ENCODE measurements at regions not wholly inside any gene's neighbourhood (a gene's known extent, or its start where the extent isn't known, plus 50 kb on each side); places are given as distances from the start of the nearest gene placed in this dataset.
"Not testable (repeated sequence)": the region's sequence is repeated elsewhere in the genome, so short reads cannot be mapped to it uniquely, and the experiment has no call there.

DNA sequence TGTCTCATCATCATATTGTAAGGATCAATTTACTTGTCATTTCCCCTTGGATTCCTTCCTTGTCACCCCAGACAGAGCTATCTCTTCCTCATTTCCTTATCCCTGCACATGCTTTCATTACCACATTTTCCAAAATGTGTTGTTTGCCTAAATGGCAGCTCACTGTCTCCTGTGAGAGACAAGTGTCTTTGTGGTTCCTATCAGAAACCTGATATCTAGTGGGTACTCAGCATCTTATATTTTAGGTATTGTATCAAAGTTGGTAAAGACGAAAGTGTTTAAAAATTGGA lies 896.0 kb upstream of the PIK3C3 start:
- peaks cover 1% of the 10 kb centered on the region for H3K4me1 ChIP-seq (ENCODE audit: low read depth)
- H3K4me3 ChIP-seq = no peak overlapping the region
- no peak for DNase-seq (ENCODE audit: low read depth in 1 of 2, low spot score in 1 of 2)
- H3K27me3 ChIP-seq = no peaks in the 10 kb centered on the region
- TF ChIP-seq, protein P1, sequence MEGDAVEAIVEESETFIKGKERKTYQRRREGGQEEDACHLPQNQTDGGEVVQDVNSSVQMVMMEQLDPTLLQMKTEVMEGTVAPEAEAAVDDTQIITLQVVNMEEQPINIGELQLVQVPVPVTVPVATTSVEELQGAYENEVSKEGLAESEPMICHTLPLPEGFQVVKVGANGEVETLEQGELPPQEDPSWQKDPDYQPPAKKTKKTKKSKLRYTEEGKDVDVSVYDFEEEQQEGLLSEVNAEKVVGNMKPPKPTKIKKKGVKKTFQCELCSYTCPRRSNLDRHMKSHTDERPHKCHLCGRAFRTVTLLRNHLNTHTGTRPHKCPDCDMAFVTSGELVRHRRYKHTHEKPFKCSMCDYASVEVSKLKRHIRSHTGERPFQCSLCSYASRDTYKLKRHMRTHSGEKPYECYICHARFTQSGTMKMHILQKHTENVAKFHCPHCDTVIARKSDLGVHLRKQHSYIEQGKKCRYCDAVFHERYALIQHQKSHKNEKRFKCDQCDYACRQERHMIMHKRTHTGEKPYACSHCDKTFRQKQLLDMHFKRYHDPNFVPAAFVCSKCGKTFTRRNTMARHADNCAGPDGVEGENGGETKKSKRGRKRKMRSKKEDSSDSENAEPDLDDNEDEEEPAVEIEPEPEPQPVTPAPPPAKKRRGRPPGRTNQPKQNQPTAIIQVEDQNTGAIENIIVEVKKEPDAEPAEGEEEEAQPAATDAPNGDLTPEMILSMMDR (IDR thresholded peaks at IDR 0.05; ENCODE audit: low read depth, low read length) = no peak
- no peaks in the 10 kb centered on the region for H3K9me3 ChIP-seq (ENCODE audit: low read depth)
- H3K27ac ChIP-seq = no peak overlapping the region
- H3K36me3 ChIP-seq = no peaks in the 10 kb centered on the region

DNA sequence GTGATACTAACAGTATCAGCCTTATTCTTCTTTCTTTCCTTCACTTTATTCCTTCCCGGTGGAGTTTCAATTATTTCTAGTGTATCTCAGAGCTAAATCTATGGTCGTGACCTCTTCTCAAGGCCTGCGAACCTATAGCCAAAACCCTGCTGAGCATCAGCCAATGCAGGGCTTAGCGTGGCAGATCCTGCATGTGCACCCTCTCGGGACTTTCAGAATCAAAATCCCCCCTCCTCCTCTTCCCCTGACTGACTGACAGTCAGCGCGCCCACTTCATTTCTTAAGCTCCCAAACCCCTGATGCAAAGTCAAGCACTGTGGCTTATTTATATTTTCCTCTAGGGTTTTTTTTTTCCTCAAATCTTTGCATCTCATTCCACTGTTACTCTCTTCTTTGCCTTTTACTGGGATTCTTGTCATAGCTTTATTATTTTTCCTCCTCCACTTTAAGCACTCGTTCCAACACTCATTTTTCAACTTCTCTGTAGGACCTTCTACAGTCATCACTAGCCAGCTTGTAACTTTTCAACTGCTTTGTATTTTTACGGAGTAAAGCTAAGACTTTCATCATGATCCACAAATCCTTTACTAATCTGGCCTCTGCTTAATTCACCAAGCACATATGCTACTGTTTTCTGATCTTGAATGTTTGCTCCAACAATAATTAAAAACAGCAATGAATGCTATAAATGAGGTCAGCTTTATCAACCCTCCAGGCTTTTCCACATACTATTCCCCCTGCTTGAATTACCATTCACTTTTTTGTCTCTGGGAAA lies 896.5 kb upstream of the PIK3C3 start:
- TF ChIP-seq, protein P1 (IDR thresholded peaks at IDR 0.05; ENCODE audit: low read depth, low read length) = no peak
- H3K4me3 ChIP-seq = no peak overlapping the region
- peaks cover 5% of the 10 kb centered on the region for H3K4me1 ChIP-seq (ENCODE audit: low read depth)
- H3K9me3 ChIP-seq (ENCODE audit: low read depth) = no peaks in the 10 kb centered on the region
- no peak for DNase-seq (ENCODE audit: low read depth in 1 of 2, low spot score in 1 of 2)
- no peaks in the 10 kb centered on the region for H3K36me3 ChIP-seq
- H3K27ac ChIP-seq = no peak overlapping the region
- no peaks in the 10 kb centered on the region for H3K27me3 ChIP-seq

DNA sequence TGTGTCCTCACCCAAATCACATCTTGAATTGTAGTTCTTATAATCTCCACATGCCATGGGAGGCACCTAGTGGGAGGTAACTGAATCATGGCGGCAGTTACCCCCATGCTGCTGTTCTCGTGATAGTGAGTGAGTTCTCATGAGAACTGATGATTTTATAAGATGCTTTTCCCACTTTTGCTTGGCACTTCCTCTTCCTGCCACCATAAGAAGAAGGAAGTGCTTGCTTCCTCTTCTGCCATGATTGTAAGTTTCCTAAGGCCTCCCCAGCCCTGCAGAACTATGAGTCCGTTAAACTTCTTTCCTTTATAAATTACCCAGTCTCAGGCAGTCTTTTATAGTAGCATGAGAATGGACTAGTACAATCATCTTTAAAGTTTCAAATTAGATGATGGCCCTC lies 902.4 kb upstream of the PIK3C3 start:
- Histone ChIP-seq H3K27me3 (no peaks in the 10 kb centered on the region), H3K4me1 (ENCODE audit: low read depth) (peaks cover 5% of the 10 kb centered on the region), H3K4me3 (no peak overlapping the region), H3K9me3 (ENCODE audit: low read depth) (no peaks in the 10 kb centered on the region), H3K27ac (no peak overlapping the region), H3K36me3 (no peaks in the 10 kb centered on the region)
- TF ChIP-seq, protein P1 (IDR thresholded peaks at IDR 0.05; ENCODE audit: low read depth, low read length) = no peak
- no peak for DNase-seq (ENCODE audit: low read depth in 1 of 2, low spot score in 1 of 2)

DNA sequence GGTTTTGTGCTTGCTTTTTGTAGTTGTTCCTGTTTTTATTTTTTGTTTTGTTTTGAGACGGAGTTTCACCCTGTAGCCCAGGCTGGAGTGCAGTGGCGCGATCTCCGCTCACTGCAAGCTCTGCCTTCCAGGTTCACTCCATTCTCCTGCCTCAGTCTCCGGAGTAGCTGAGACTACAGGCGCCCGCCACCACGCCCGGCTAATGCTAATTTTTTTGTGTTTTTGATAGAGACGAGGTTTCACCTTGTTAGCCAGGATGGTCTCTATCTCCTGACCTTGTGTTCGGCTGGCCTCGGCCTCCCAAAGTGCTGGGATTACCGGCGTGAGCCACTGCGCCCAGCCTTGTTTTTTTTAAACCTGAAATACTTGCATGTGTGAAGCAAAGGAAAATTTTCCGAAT lies 908.8 kb upstream of the PIK3C3 start:
- not testable (repeated sequence) for H3K9me3 ChIP-seq (ENCODE audit: low read depth); H3K27ac ChIP-seq; H3K4me3 ChIP-seq; H3K4me1 ChIP-seq (ENCODE audit: low read depth); H3K27me3 ChIP-seq; DNase-seq (ENCODE audit: low read depth in 1 of 2, low spot score in 1 of 2); H3K36me3 ChIP-seq

DNA sequence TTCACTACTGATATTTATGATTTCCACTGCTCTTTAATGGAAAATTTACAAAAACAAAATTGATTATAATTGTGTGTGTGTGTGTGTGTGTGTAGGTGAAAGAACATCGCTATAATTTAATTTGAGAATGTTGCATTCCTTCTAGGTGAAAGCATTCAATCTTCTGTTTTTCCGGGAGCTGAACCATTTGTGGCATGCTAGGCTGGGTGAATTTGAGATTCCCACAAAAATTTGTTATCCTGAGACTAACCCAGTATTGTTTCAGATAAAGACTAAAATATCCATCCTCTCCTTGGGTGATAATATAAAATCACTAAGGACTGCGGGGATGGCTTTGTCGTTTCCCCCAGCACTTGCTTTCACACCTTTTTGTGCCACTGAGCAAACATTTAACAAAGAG lies 911.2 kb upstream of the PIK3C3 start:
- DNase-seq (ENCODE audit: low read depth in 1 of 2, low spot score in 1 of 2) = no peak
- TF ChIP-seq, protein P1 (IDR thresholded peaks at IDR 0.05; ENCODE audit: low read depth, low read length) = no peak
- Histone ChIP-seq H3K4me1 (ENCODE audit: low read depth) (no peaks in the 10 kb centered on the region), H3K27me3 (no peaks in the 10 kb centered on the region), H3K27ac (no peak overlapping the region), H3K4me3 (no peak overlapping the region), H3K36me3 (no peaks in the 10 kb centered on the region), H3K9me3 (ENCODE audit: low read depth) (no peaks in the 10 kb centered on the region)

DNA sequence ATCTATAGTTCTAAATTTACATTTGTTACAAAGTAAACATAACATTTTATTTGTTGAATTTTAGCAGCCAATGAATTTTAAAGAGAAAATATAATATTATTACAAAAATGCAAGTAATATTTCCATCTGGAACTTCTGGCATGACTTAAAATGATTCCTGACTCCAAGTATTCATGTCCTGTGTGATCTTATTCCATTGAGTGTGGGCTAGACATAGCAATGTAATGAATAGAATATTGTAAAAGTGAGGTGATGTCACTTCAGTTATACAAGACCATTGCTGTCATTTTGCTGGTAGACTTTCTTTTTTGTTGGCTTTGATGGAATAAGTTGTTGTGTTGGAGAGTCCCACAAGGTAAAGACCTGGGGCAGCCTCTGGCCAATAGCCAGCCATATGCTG lies 912.2 kb upstream of the PIK3C3 start:
- no peaks in the 10 kb centered on the region for H3K27me3 ChIP-seq
- peaks cover under 1% of the 10 kb centered on the region for H3K4me1 ChIP-seq (ENCODE audit: low read depth)
- DNase-seq (ENCODE audit: low read depth in 1 of 2, low spot score in 1 of 2) = no peak
- no peaks in the 10 kb centered on the region for H3K9me3 ChIP-seq (ENCODE audit: low read depth)
- H3K4me3 ChIP-seq = no peak overlapping the region
- no peaks in the 10 kb centered on the region for H3K36me3 ChIP-seq
- TF ChIP-seq, protein P1 (IDR thresholded peaks at IDR 0.05; ENCODE audit: low read depth, low read length) = no peak
- no peak overlapping the region for H3K27ac ChIP-seq

All from cardiac muscle cell (in vitro differentiated cells and primary cell).